T-cell (primary cell): ENCODE measurements at regions not wholly inside any gene's neighbourhood (a gene's known extent, or its start where the extent isn't known, plus 50 kb on each side); places are given as distances from the start of the nearest gene placed in this dataset.

Experiments
- ATAC-seq, 4 experiments: fragments of 200-7000 bp in 3 of 4; fragments of 150-1000 bp in 1 of 4; cut with Tn5 transposase; replicated peaks in 1 of 4; 1 replicate in 3 of 4; 2 replicates in 1 of 4; pipeline ENCODE4 v1.10.0; 2021; ENCODE audit warnings: moderate library complexity in 3 of 4, mild to moderate bottlenecking in 2 of 4, moderate number of reproducible peaks in 1 of 4
- CTCF ChIA-PET, 2 donors: fragments of 300-600 bp; sonication (Branson Sonifier 250); formaldehyde crosslinking; loops; one replicate each; lab custom pipeline; 2022; ENCODE audit warnings: antibody characterized with exemption in 2 of 2; lab: Charles Lee
- POLR2A ChIA-PET, 2 donors: fragments of 300-600 bp; sonication (Branson Sonifier 250); formaldehyde crosslinking; loops; one replicate each; lab custom pipeline; 2022; ENCODE audit warnings: antibody characterized with exemption in 2 of 2; lab: Charles Lee
- DNase-seq, 35 experiments: peaks; one replicate each; pipeline versions ENCODE4 v3.0.0 to v3.0.0-alpha.2; 2013 to 2023
- H3K27ac ChIP-seq: one replicate; pipeline ENCODE4 v1.5.1; 2013; ENCODE audit warnings: low read length
- H3K27me3 ChIP-seq, 2 experiments: replicated peaks in 1 of 2; 1 replicate in 1 of 2; 2 replicates in 1 of 2; pipeline versions ENCODE4 v1.6.1 to v1.7.0; 2013; ENCODE audit warnings: low read length in 1 of 2, mixed read lengths in 1 of 2; ENCODE audit not compliant: control insufficient read depth in 2 of 2, insufficient read depth in 2 of 2; ENCODE audit errors: extremely low read depth in 1 of 2
- H3K36me3 ChIP-seq, 2 donors: 1 replicate in 1 of 2; 2 replicates in 1 of 2; pipeline versions ENCODE4 v1.6.1 to v1.7.0; 2013; ENCODE audit warnings: low read length in 1 of 2; ENCODE audit not compliant: control insufficient read depth in 2 of 2, insufficient read depth in 1 of 2; ENCODE audit errors: extremely low read depth in 1 of 2
- H3K4me1 ChIP-seq, 2 experiments: 1 replicate in 1 of 2; 2 replicates in 1 of 2; pipeline versions ENCODE4 v1.6.1 to v1.7.0; 2013; ENCODE audit warnings: low read length in 2 of 2, mixed read lengths in 1 of 2; ENCODE audit not compliant: insufficient read depth in 2 of 2, control insufficient read depth in 1 of 2; ENCODE audit errors: extremely low read depth in 1 of 2
- H3K4me3 ChIP-seq, 2 donors: 1 replicate in 1 of 2; 2 replicates in 1 of 2; pipeline versions ENCODE4 v1.5.1 to v1.7.0; 2013; ENCODE audit warnings: mild to moderate bottlenecking in 2 of 2, low read length in 1 of 2, moderate library complexity in 1 of 2; ENCODE audit not compliant: control insufficient read depth in 1 of 2; ENCODE audit errors: extremely low read depth in 1 of 2
- H3K9me3 ChIP-seq: 2 replicates; pipeline ENCODE4 v1.7.0; 2013
- H3K27ac Mint-ChIP-seq, 2 donors: one replicate each; pipeline ENCODE4 v1.8.0; 2020 to 2021; ENCODE audit warnings: mild to moderate bottlenecking in 2 of 2, mixed read lengths in 2 of 2
- H3K27me3 Mint-ChIP-seq, 2 donors: one replicate each; pipeline ENCODE4 v1.8.0; 2021 to 2022; ENCODE audit warnings: mixed read lengths in 2 of 2
- H3K36me3 Mint-ChIP-seq: one replicate; pipeline ENCODE4 v1.8.0; 2021; ENCODE audit warnings: mixed read lengths
- H3K4me1 Mint-ChIP-seq, 3 donors: one replicate each; pipeline ENCODE4 v1.8.0; 2020 to 2022; ENCODE audit warnings: mixed read lengths in 3 of 3, mild to moderate bottlenecking in 1 of 3
- H3K4me3 Mint-ChIP-seq, 3 donors: one replicate each; pipeline ENCODE4 v1.8.0; 2020 to 2022; ENCODE audit warnings: mild to moderate bottlenecking in 3 of 3, mixed read lengths in 3 of 3, moderate library complexity in 3 of 3
- H3K9me3 Mint-ChIP-seq, 3 donors: one replicate each; pipeline ENCODE4 v1.8.0; 2020 to 2022; ENCODE audit warnings: mixed read lengths in 3 of 3
- WGBS: methylation state at CpG from one replicate; pipeline ENCODE4 v1.1.5; 2013; ENCODE audit warnings: missing lambda C conversion rate; ENCODE audit not compliant: insufficient coverage; 5-methylcytosine and 5-hydroxymethylcytosine counted together

DNA sequence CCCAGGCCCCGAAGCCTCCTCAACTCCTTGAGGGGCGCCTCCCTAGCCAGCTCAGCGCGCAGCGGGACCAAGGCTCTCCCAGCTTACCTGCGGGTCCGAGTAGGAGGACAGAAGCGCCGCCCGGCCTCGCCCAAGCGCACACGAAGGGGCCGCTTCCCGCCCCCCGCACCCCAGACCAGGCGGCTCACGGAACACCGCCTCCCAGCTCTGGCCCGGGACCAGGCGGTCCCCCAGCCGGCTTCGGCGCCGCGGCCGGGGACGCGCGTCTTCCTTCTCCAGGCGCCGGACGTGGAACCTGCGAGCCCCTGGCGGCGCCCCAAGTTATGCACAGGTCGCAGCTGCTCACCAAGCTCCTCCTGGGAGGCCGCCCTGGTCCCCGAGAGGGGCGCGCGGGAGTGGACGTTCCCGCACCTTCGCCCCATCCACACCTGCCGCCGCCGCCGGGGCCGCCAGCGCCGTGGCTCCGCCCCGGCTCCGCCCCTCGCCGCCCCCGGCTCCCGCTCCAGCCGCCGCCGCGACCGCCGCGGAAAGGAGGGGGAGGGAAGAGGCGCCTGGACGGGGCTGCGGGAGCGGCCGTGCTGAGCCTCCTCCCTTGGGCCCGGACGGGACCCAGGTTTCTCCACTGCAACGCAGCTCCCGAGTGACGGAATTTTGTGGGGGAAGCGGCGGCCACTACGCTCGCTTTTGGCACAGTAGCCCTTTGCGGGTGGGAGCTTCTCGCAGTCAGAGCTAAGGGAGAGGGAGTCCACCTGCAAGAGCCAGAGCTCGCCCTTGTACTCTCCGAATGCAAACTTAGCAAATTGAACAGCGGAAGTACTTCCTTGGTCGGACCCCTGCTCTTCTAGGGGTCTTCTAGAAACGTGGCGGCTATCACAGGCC lies 77.5 kb upstream of the IFNE start:
- no peak overlapping the region for H3K27ac Mint-ChIP-seq
- no peaks in the 10 kb centered on the region for H3K36me3 Mint-ChIP-seq
- Histone ChIP-seq H3K4me1 (peaks cover 4 to 18% of the 10 kb centered on the region in 2 experiments), H3K27ac (no peak overlapping the region), H3K27me3 (peaks cover 16 to 23% of the 10 kb centered on the region in 2 experiments), H3K36me3 (no peaks in the 10 kb centered on the region), H3K4me3 (peak overlapping the region; percentile 66 to 90), H3K9me3 (no peaks in the 10 kb centered on the region)
- ChIA-PET POLR2A (interaction anchor here (0.5 to 1.5 kb wide), 4 partner anchors 11 to 112 kb away, joined by 3 to 12 read pairs (median 4); no protein-coding TSS in a partner anchor), CTCF (interaction anchor here (0.6 to 1.4 kb wide), 10 partner anchors 9 to 164 kb away, joined by 3 to 5 read pairs (median 4); no protein-coding TSS in a partner anchor)
- peak; percentile 81 to 88 (median 84) for ATAC-seq
- H3K27me3 Mint-ChIP-seq, result peaks cover 12 to 46% of the 10 kb centered on the region in 2 donors
- DNase-seq, result peak; percentile 8 to 66 (median 39)
- H3K4me3 Mint-ChIP-seq, result peak overlapping the region; percentile 93 to 97 (median 93)
- no peaks in the 10 kb centered on the region for H3K9me3 Mint-ChIP-seq
- WGBS, result under 1% methylated on average over 72 of the region's 88 CpGs
- H3K4me1 Mint-ChIP-seq, result peaks cover 26 to 37% (median 27%) of the 10 kb centered on the region in 3 donors

DNA sequence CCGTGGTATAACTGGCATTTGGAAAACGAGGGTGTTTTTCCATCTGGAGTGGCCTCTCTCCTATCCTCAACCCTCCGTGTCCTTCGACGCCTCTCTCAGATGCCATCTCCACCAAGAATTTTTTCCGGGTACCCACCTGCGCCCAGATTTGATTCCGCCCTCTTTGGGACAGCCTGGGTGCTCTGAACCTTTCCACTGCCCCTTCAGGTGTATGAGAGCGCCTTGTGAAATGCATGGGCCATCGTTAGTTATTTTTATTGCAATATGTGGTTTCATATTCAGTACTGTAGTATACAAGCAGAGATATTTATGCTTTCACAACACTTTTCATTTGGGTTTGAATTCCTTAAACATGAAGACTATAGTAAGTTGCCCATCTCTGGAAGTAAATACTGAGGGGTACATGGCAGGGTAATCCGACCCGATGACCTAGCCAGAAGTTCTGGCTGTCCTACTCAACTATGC lies 78.2 kb upstream of the IFNE start:
- Histone ChIP-seq H3K27me3 (peaks cover 16 to 23% of the 10 kb centered on the region in 2 experiments), H3K4me3 (peak overlapping the region; percentile 66 to 90), H3K36me3 (no peaks in the 10 kb centered on the region), H3K4me1 (peaks cover 4 to 18% of the 10 kb centered on the region in 2 experiments), H3K9me3 (no peaks in the 10 kb centered on the region), H3K27ac (no peak overlapping the region)
- WGBS, result 69% methylated on average over 6 of the region's 12 CpGs
- no peak for ATAC-seq
- no peak for DNase-seq
- H3K9me3 Mint-ChIP-seq, result no peaks in the 10 kb centered on the region
- no peaks in the 10 kb centered on the region for H3K36me3 Mint-ChIP-seq
- peaks cover 30 to 42% (median 30%) of the 10 kb centered on the region in 3 donors for H3K4me1 Mint-ChIP-seq
- peaks cover 11 to 43% of the 10 kb centered on the region in 2 donors for H3K27me3 Mint-ChIP-seq
- peak overlapping the region; percentile 71 to 93 (median 83) for H3K4me3 Mint-ChIP-seq
- peak overlapping the region; percentile 21 to 25 for H3K27ac Mint-ChIP-seq
- ChIA-PET CTCF (no interaction called here), POLR2A (interaction anchor here in 1 of 2 donors (0.5 kb wide), 1 partner anchor 113 kb away, joined by 6 read pairs; no protein-coding TSS in a partner anchor)

DNA sequence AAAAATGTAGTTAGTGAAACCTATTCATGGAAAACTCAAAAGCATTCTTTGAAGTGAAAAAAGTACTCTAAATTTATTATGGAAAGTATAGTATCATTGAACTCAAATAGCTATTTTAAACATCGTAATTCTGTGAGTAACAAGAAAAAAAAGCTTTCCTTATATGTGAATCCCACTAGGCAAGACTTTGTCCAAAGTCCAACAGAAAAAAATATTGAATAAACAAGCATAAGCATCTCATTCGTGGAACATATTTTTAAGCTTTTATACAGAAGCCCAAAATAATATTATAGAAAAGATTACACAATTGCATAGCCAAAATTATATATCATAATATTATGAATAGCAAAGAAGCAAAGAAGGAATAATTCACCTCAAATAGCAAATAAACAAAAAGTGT lies 79.4 kb upstream of the IFNE start:
- peaks cover 5 to 38% of the 10 kb centered on the region in 2 donors for H3K27me3 Mint-ChIP-seq
- POLR2A ChIA-PET, result interaction anchor here in 1 of 2 donors (0.6 kb wide), 1 partner anchor 55 kb away, joined by 3 read pairs; no protein-coding TSS in a partner anchor
- H3K4me1 Mint-ChIP-seq, result peaks cover 29 to 38% (median 34%) of the 10 kb centered on the region in 3 donors
- no peaks in the 10 kb centered on the region for H3K9me3 ChIP-seq
- H3K9me3 Mint-ChIP-seq, result no peaks in the 10 kb centered on the region
- no peak overlapping the region for H3K27ac Mint-ChIP-seq
- H3K27me3 ChIP-seq, result peaks cover 15 to 16% of the 10 kb centered on the region in 2 experiments
- H3K4me3 ChIP-seq, result no peak overlapping the region
- no peak overlapping the region for H3K27ac ChIP-seq
- no peaks in the 10 kb centered on the region for H3K36me3 ChIP-seq
- DNase-seq (no peak), ATAC-seq (no peak)
- H3K36me3 Mint-ChIP-seq, result no peaks in the 10 kb centered on the region
- peaks cover 4 to 18% of the 10 kb centered on the region in 2 experiments for H3K4me1 ChIP-seq
- H3K4me3 Mint-ChIP-seq, result no peak overlapping the region
- no CpG with 5 or more reads among the region's 2 CpGs for WGBS
- CTCF ChIA-PET, result interaction anchor here (0.5 to 1.7 kb wide), 3 partner anchors 20 to 223 kb away, joined by 3 to 5 read pairs (median 4); no protein-coding TSS in a partner anchor

DNA sequence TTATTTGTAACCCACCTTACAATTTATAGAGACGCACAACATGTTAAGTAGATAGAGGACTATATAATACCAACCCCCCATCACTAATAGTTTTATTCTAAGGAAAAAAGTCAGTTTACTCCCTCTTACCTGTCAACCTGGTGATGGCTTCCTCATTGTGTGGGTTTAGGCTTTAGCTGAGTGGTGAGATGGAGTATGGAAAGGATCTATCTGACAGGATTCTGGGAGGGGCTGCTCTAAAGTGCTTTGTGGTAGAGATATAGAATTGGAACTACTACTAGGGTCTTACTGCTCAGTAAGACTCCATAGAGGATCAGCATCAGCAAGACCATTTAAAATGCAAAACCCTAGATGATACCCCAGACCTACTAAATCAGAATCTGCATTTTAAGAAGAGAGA lies 82.1 kb upstream of the IFNE start:
- ATAC-seq (no peak), DNase-seq (no peak)
- Mint-ChIP-seq H3K4me1 (peaks cover 16 to 26% (median 22%) of the 10 kb centered on the region in 3 donors), H3K9me3 (no peaks in the 10 kb centered on the region), H3K27me3 (peaks cover 0 to 21% of the 10 kb centered on the region in 2 donors), H3K27ac (peak overlapping the region in 1 of 2 donors; percentile 46), H3K36me3 (no peaks in the 10 kb centered on the region), H3K4me3 (no peak overlapping the region)
- H3K36me3 ChIP-seq, result no peaks in the 10 kb centered on the region
- H3K9me3 ChIP-seq, result no peaks in the 10 kb centered on the region
- H3K27me3 ChIP-seq, result peaks cover 8% of the 10 kb centered on the region in 2 experiments
- H3K27ac ChIP-seq, result no peak overlapping the region
- peaks cover under 1 to 10% of the 10 kb centered on the region in 2 experiments for H3K4me1 ChIP-seq
- no CpG with 5 or more reads among the region's 1 CpG for WGBS
- CTCF ChIA-PET, result interaction anchor here (0.7 to 1.4 kb wide), 2 partner anchors 10 kb away, joined by 3 to 5 read pairs; no protein-coding TSS in a partner anchor
- POLR2A ChIA-PET, result no interaction called here
- H3K4me3 ChIP-seq, result no peak overlapping the region

DNA sequence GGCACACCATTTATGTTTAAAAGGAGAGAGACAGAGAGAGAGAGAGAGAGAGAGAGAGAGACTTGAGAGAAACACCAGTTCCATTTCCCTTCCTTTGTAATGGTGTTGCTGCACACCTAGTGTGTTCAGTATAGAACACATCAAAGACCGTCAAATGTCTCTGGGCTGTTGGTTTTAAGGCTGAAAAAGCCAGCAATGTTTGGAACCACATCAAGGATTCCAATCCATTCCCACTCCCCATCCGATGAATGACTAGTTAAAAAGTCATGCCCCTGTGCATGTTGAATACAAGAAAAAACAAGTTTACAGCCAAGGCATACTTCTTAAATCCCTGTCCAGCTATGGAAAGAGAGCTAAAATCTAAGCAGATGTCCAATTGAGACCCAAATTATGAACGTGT lies 83.0 kb upstream of the IFNE start:
- POLR2A ChIA-PET, result interaction anchor here in 1 of 2 donors (0.6 kb wide), 1 partner anchor 15 kb away, joined by 4 read pairs; no protein-coding TSS in a partner anchor
- peaks cover 2 to 6% of the 10 kb centered on the region in 2 experiments for H3K27me3 ChIP-seq
- H3K36me3 ChIP-seq, result no peaks in the 10 kb centered on the region
- peaks cover 0 to 3% of the 10 kb centered on the region in 2 experiments for H3K4me1 ChIP-seq
- no peaks in the 10 kb centered on the region for H3K36me3 Mint-ChIP-seq
- WGBS, result no CpG with 5 or more reads among the region's 3 CpGs
- H3K9me3 Mint-ChIP-seq, result no peaks in the 10 kb centered on the region
- H3K4me3 Mint-ChIP-seq, result no peak overlapping the region
- peaks cover 0 to 18% of the 10 kb centered on the region in 2 donors for H3K27me3 Mint-ChIP-seq
- ATAC-seq (peak in 1 of 4 experiments; percentile 56), DNase-seq (no peak)
- no peak overlapping the region for H3K27ac Mint-ChIP-seq
- peaks cover 16 to 23% (median 20%) of the 10 kb centered on the region in 3 donors for H3K4me1 Mint-ChIP-seq
- H3K27ac ChIP-seq, result no peak overlapping the region
- no peaks in the 10 kb centered on the region for H3K9me3 ChIP-seq
- H3K4me3 ChIP-seq, result no peak overlapping the region
- CTCF ChIA-PET, result no interaction called here

DNA sequence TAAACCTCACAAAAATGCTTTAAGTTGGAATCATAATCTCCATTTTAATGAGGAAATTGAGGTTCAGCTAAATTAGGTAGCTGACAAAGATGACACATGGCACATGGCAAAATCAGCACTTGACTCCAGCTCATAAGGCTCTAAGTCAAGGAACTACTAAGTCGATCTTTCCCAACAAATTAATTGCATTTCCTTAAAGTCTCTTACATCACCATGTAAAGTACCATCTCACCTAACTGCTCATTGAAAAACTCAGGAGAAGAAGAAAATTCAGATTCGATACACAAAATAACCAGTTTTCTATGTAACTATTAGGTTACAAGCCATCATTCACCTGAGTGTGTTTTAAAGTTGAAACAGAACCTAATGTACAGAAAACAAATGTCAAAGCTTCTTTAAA lies 85.8 kb upstream of the IFNE start:
- Mint-ChIP-seq H3K36me3 (no peaks in the 10 kb centered on the region), H3K9me3 (no peaks in the 10 kb centered on the region), H3K27ac (no peak overlapping the region), H3K4me1 (peaks cover 14 to 19% (median 18%) of the 10 kb centered on the region in 3 donors), H3K4me3 (no peak overlapping the region), H3K27me3 (peaks cover 0 to 12% of the 10 kb centered on the region in 2 donors)
- Histone ChIP-seq H3K9me3 (no peaks in the 10 kb centered on the region), H3K36me3 (no peaks in the 10 kb centered on the region), H3K4me1 (no peaks in the 10 kb centered on the region), H3K4me3 (no peak overlapping the region), H3K27ac (no peak overlapping the region), H3K27me3 (peaks cover 0 to 4% of the 10 kb centered on the region in 2 experiments)
- ATAC-seq (no peak), DNase-seq (no peak)
- ChIA-PET POLR2A (interaction anchor here in 1 of 2 donors (0.6 kb wide), 1 partner anchor 9 kb away, joined by 4 read pairs; no protein-coding TSS in a partner anchor), CTCF (no interaction called here)
- no CpG with 5 or more reads among the region's 2 CpGs for WGBS
